IMR-90 (cell line): ENCODE measurements at regions not wholly inside any gene's neighbourhood (a gene's known extent, or its start where the extent isn't known, plus 50 kb on each side); places are given as distances from the start of the nearest gene placed in this dataset.

Source experiments
- ATAC-seq: fragments of 200-7000 bp; cut with Tn5 transposase; 2 replicates; pipeline ENCODE4 v1.9.1; 2020; ENCODE audit warnings: low read depth, mild to moderate bottlenecking, moderate library complexity
- BruUV-seq: library from RNA; stranded (reverse); fragments of 400-500 nt; replicated peaks from 2 replicates; lab custom pipeline; 2021; lab: Mats Ljungman, UMichigan
- CTCF ChIA-PET: fragments of 300-600 bp; formaldehyde crosslinking; extraction: SDS; loops from one replicate; lab custom pipeline; 2021; ENCODE audit warnings: antibody characterized with exemption; lab: Yijun Ruan, JAX
- POLR2A ChIA-PET: fragments of 300-600 bp; sonication (Branson Sonifier 250); formaldehyde crosslinking; loops from one replicate; lab custom pipeline; 2022; ENCODE audit warnings: antibody characterized with exemption; ENCODE audit not compliant: unreplicated experiment; lab: Charles Lee
- DNase-seq: peaks from one replicate; pipeline ENCODE4 v3.0.0; 2013
- H2AFZ ChIP-seq: replicated peaks from 2 replicates; pipeline ENCODE3; 2013; ENCODE audit warnings: low read length, mild to moderate bottlenecking; ENCODE audit not compliant: poor library complexity
- H2AK5ac ChIP-seq: 2 replicates; pipeline ENCODE4 v1.6.1; 2013; ENCODE audit warnings: low read depth, low read length, inconsistent platforms
- H2AK9ac ChIP-seq: replicated peaks from 2 replicates; pipeline ENCODE3; 2013; ENCODE audit warnings: mild to moderate bottlenecking, low read depth, low read length, moderate library complexity; ENCODE audit not compliant: poor library complexity
- H2BK120ac ChIP-seq: 2 replicates; pipeline ENCODE4 v1.6.1; 2013; ENCODE audit warnings: low read depth, low read length, inconsistent platforms
- H2BK15ac ChIP-seq: 3 replicates; pipeline ENCODE4 v1.6.1; 2013; ENCODE audit warnings: low read depth, low read length, inconsistent platforms
- H2BK20ac ChIP-seq: 2 replicates; pipeline ENCODE4 v1.6.1; 2013; ENCODE audit warnings: low read depth, mild to moderate bottlenecking, inconsistent platforms, low read length, moderate library complexity
- H2BK5ac ChIP-seq: 2 replicates; pipeline ENCODE4 v1.6.1; 2013; ENCODE audit warnings: mild to moderate bottlenecking, low read depth, low read length, inconsistent platforms; ENCODE audit not compliant: poor library complexity, severe bottlenecking
- H3K14ac ChIP-seq: replicated peaks from 2 replicates; pipeline ENCODE4 v1.6.1; 2013; ENCODE audit warnings: low read depth, low read length, inconsistent platforms
- H3K18ac ChIP-seq: 2 replicates; pipeline ENCODE4 v1.6.1; 2013; ENCODE audit warnings: low read depth, low read length, control low read depth
- H3K23ac ChIP-seq: 2 replicates; pipeline ENCODE4 v1.6.1; 2013; ENCODE audit warnings: low read depth, low read length, inconsistent platforms
- H3K27ac ChIP-seq: 2 replicates; pipeline ENCODE4 v1.5.1; 2013; ENCODE audit warnings: mild to moderate bottlenecking, control low read depth, low read length; ENCODE audit not compliant: insufficient read depth
- H3K27me3 ChIP-seq: 2 replicates; pipeline ENCODE4 v1.6.1; 2013; ENCODE audit warnings: low read length; ENCODE audit not compliant: control insufficient read depth, insufficient read depth
- H3K36me3 ChIP-seq: 2 replicates; pipeline ENCODE4 v1.6.1; 2013; ENCODE audit warnings: low read length, mixed read lengths; ENCODE audit not compliant: control insufficient read depth, insufficient read depth
- H3K4ac ChIP-seq: 2 replicates; pipeline ENCODE4 v1.6.1; 2013; ENCODE audit warnings: low read depth, low read length, inconsistent platforms
- H3K4me1 ChIP-seq: 2 replicates; pipeline ENCODE4 v1.6.1; 2013; ENCODE audit warnings: low read length, mixed read lengths; ENCODE audit not compliant: control insufficient read depth, insufficient read depth
- H3K4me2 ChIP-seq: 2 replicates; pipeline ENCODE4 v1.6.1; 2013; ENCODE audit warnings: low read depth, mild to moderate bottlenecking, control low read depth, low read length, moderate library complexity
- H3K4me3 ChIP-seq: 2 replicates; pipeline ENCODE4 v1.5.1; 2013; ENCODE audit warnings: low read depth, mild to moderate bottlenecking, control low read depth, low read length, moderate library complexity; ENCODE audit not compliant: insufficient read depth
- H3K56ac ChIP-seq: 2 replicates; pipeline ENCODE4 v1.6.1; 2013; ENCODE audit warnings: low read length, inconsistent platforms; ENCODE audit not compliant: insufficient read depth; ENCODE audit errors: extremely low read depth
- H3K79me1 ChIP-seq, 2 experiments: 2 replicates each; pipeline ENCODE4 v1.6.1; 2013; ENCODE audit warnings: low read length in 2 of 2, inconsistent platforms in 1 of 2, low read depth in 1 of 2
- H3K9ac ChIP-seq: 2 replicates; pipeline ENCODE4 v1.6.1; 2013; ENCODE audit warnings: low read depth, low read length, control low read depth
- H3K9me1 ChIP-seq: 2 replicates; pipeline ENCODE4 v1.6.1; 2013; ENCODE audit warnings: low read length, inconsistent platforms; ENCODE audit not compliant: insufficient read depth
- H3K9me3 ChIP-seq: 2 replicates; pipeline ENCODE4 v1.6.1; 2013; ENCODE audit warnings: low read length; ENCODE audit not compliant: control insufficient read depth, insufficient read depth
- H4K20me1 ChIP-seq: 2 replicates; pipeline ENCODE4 v1.6.1; 2013; ENCODE audit warnings: low read length, inconsistent platforms; ENCODE audit not compliant: insufficient read depth
- H4K5ac ChIP-seq: 2 replicates; pipeline ENCODE4 v1.6.1; 2013; ENCODE audit warnings: mild to moderate bottlenecking, low read depth, low read length, control low read depth
- H4K8ac ChIP-seq, 2 experiments: 2 replicates each; pipeline ENCODE4 v1.6.1; 2013; ENCODE audit warnings: low read depth in 2 of 2, low read length in 2 of 2, control low read depth in 1 of 2, inconsistent platforms in 1 of 2
- H4K91ac ChIP-seq: 2 replicates; pipeline ENCODE4 v1.6.1; 2013; ENCODE audit warnings: low read depth, low read length, inconsistent platforms; ENCODE audit not compliant: insufficient read depth
- BHLHE40 ChIP-seq: fragments of 150-350 bp; IDR thresholded peaks from 2 replicates; pipeline ENCODE4 v1.6.1; 2016; ENCODE audit warnings: mild to moderate bottlenecking, low read depth, low read length
- CHD1 ChIP-seq: IDR thresholded peaks from 2 replicates; pipeline ENCODE4 v1.6.1; 2012; ENCODE audit warnings: low read depth, low read length, improper control_type of control experiment
- MAFK ChIP-seq: IDR thresholded peaks from 2 replicates; pipeline ENCODE4 v1.6.1; 2012; ENCODE audit warnings: low read depth, low read length, improper control_type of control experiment
- MAZ ChIP-seq: IDR thresholded peaks from 2 replicates; pipeline ENCODE4 v1.6.1; 2012; ENCODE audit warnings: low read depth, mild to moderate bottlenecking, low read length, improper control_type of control experiment, moderate library complexity, borderline replicate concordance
- MXI1 ChIP-seq: IDR thresholded peaks from 2 replicates; pipeline ENCODE4 v1.6.1; 2012; ENCODE audit warnings: low read depth, mild to moderate bottlenecking, low read length, moderate library complexity, borderline replicate concordance
- POLR2A ChIP-seq: IDR thresholded peaks from 2 replicates; pipeline ENCODE4 v1.6.1; 2012; ENCODE audit warnings: mild to moderate bottlenecking, low read depth, low read length
- RFX5 ChIP-seq: IDR thresholded peaks from 2 replicates; pipeline ENCODE4 v1.8.0; 2012; ENCODE audit warnings: low read depth, mild to moderate bottlenecking, low read length, moderate library complexity
- SMC3 ChIP-seq: fragments of 150-350 bp; IDR thresholded peaks from 2 replicates; pipeline ENCODE4 v1.6.1; 2016; ENCODE audit warnings: low read depth, mild to moderate bottlenecking, antibody characterized with exemption, low read length, moderate library complexity
- USF2 ChIP-seq: fragments of 150-350 bp; IDR thresholded peaks from 2 replicates; pipeline ENCODE4 v1.6.1; 2017; ENCODE audit warnings: mild to moderate bottlenecking, antibody characterized with exemption, low read length, low read depth
- WGBS, 2 experiments: methylation state at CpG; one replicate each; pipeline versions ENCODE4 v1.1.5 to v1.1.7; 2013; ENCODE audit warnings: missing lambda C conversion rate in 2 of 2; ENCODE audit not compliant: insufficient read length in 1 of 2; ENCODE audit errors: extremely low coverage in 2 of 2; 5-methylcytosine and 5-hydroxymethylcytosine counted together
- dilution Hi-C: fragments of 300-500 bp; cut with HindIII; formaldehyde crosslinking; loops from one replicate; pipeline ENCODE4 v1.14.3; 2018; ENCODE audit warnings: low sequenced_read_pairs; ENCODE audit not compliant: unreplicated experiment
- in situ Hi-C: fragments of 300-500 bp; cut with MboI; formaldehyde crosslinking; loops from 3 replicates; pipeline ENCODE4 v1.14.3; 2019; ENCODE audit warnings: low sequenced_read_pairs, inconsistent platforms, mixed read lengths
- intact Hi-C: fragments of 100-400 bp; cut with micrococcal nuclease; formaldehyde crosslinking; loops from 2 replicates; pipeline ENCODE4 v1.10.0; 2022

DNA sequence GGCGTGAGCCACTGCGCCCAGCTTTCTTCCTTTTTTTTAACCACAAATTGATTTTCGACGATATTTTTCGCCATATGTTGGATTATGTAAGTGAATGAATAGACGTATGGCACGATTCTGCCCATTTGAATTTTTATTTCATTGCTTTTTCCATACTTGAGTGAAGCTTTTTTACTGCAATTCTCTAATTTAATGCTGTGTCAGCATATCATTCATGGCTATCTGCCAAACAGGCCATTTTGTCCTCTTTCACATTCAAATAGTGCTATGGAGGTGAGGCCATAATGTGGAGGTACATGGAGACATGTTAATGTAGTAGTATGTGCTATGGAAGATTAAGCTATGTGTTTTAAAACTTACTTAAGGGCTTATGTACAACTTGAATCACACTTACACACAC is 152.1 kb upstream of the TUSC1 start:
- in situ Hi-C loops = no loop called here
- H2BK15ac ChIP-seq = no peak overlapping the region
- no peak overlapping the region for H3K14ac ChIP-seq
- H2BK5ac ChIP-seq = no peak overlapping the region
- H3K4me3 ChIP-seq = no peak overlapping the region
- intact Hi-C loops = no loop called here
- H4K8ac ChIP-seq = no peak overlapping the region
- no peaks in the 10 kb centered on the region for H3K27me3 ChIP-seq
- no TSS peak for BruUV-seq
- ChIA-PET POLR2A (no interaction called here), CTCF (no interaction called here)
- ATAC-seq = no peak
- no peak overlapping the region for H3K56ac ChIP-seq
- H3K4me1 ChIP-seq = no peaks in the 10 kb centered on the region
- no peak overlapping the region for H4K91ac ChIP-seq
- no peak overlapping the region for H3K4ac ChIP-seq
- no peak overlapping the region for H2AK9ac ChIP-seq
- dilution Hi-C loops = no loop called here
- H2AK5ac ChIP-seq = no peak overlapping the region
- no CpG with 5 or more reads among the region's 7 CpGs for WGBS, 2 experiments
- no peaks in the 10 kb centered on the region for H3K79me1 ChIP-seq
- no peak overlapping the region for H3K9ac ChIP-seq
- no peak overlapping the region for H3K4me2 ChIP-seq
- no peaks in the 10 kb centered on the region for H4K20me1 ChIP-seq
- TF ChIP-seq SMC3 (no peak), POLR2A (no peak), CHD1 (no peak), MAZ (no peak), USF2 (no peak), BHLHE40 (no peak), MXI1 (no peak), RFX5 (no peak), MAFK (peak; percentile 98)
- no peak overlapping the region for H2AFZ ChIP-seq
- H3K9me3 ChIP-seq = peaks cover 6% of the 10 kb centered on the region
- DNase-seq = no peak
- H3K9me1 ChIP-seq = no peaks in the 10 kb centered on the region
- H2BK20ac ChIP-seq = no peak overlapping the region
- H3K18ac ChIP-seq = no peak overlapping the region
- H2BK120ac ChIP-seq = no peak overlapping the region
- H4K5ac ChIP-seq = no peak overlapping the region
- H3K27ac ChIP-seq = no peak overlapping the region
- H3K23ac ChIP-seq = no peak overlapping the region
- no peaks in the 10 kb centered on the region for H3K36me3 ChIP-seq
